ENCODE measurements at regions not wholly inside any gene's neighbourhood (a gene's known extent, or its start where the extent isn't known, plus 50 kb on each side); places are given as distances from the start of the nearest gene placed in this dataset.

DNA sequence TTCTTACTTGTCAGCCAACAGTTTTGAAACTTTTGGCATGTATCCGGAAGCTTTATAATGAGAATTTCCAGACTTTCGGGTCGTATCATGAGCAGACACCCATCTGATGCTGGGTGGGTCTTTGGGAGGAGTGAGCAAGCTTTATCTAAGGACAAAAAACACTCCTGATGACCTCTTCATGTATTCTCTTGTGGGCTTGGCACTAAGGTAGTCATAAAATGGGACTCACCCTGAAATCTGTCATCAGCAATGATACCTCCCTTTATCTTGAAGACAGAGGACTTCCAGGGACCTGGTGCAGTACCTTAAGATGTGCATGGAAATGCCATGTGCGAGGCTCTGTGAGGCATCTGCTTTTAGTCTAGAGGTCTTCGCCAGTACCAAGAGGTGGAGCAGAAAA lies 346.3 kb upstream of the PPARGC1A start:
- TF ChIP-seq, protein P1, sequence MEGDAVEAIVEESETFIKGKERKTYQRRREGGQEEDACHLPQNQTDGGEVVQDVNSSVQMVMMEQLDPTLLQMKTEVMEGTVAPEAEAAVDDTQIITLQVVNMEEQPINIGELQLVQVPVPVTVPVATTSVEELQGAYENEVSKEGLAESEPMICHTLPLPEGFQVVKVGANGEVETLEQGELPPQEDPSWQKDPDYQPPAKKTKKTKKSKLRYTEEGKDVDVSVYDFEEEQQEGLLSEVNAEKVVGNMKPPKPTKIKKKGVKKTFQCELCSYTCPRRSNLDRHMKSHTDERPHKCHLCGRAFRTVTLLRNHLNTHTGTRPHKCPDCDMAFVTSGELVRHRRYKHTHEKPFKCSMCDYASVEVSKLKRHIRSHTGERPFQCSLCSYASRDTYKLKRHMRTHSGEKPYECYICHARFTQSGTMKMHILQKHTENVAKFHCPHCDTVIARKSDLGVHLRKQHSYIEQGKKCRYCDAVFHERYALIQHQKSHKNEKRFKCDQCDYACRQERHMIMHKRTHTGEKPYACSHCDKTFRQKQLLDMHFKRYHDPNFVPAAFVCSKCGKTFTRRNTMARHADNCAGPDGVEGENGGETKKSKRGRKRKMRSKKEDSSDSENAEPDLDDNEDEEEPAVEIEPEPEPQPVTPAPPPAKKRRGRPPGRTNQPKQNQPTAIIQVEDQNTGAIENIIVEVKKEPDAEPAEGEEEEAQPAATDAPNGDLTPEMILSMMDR (IDR thresholded peaks at IDR 0.05; ENCODE audit: low read depth, low read length): no peak
- H3K4me3 ChIP-seq (replicated peaks in 1 of 2; ENCODE audit: low read depth in 2 of 2, low read length in 2 of 2): no peak overlapping the region
- DNase-seq (ENCODE audit: low read depth in 2 of 2): no peak

DNA sequence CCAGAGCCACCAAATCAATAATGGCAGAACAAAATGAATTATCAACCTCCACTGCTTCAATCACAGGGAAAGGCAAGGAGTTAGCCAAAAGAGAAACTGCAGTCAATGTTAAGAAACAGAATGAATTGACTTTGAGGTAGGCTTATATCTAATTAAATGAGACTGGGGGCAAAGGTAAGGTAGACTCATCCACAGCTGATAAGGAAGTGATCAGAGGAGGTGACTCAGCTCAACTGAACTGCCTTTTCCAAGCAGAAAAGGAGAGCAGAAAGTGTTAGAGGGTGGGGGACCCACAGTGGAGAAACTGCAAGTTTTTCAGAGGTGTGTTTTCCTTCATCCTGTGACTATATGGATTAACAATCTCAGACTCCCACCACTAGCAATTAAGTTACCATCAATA lies 345.8 kb upstream of the PPARGC1A start:
- no peak overlapping the region for H3K4me3 ChIP-seq (replicated peaks in 1 of 2; ENCODE audit: low read depth in 2 of 2, low read length in 2 of 2)
- TF ChIP-seq, protein P1 (IDR thresholded peaks at IDR 0.05; ENCODE audit: low read depth, low read length): no peak
- DNase-seq (ENCODE audit: low read depth in 2 of 2): no peak

DNA sequence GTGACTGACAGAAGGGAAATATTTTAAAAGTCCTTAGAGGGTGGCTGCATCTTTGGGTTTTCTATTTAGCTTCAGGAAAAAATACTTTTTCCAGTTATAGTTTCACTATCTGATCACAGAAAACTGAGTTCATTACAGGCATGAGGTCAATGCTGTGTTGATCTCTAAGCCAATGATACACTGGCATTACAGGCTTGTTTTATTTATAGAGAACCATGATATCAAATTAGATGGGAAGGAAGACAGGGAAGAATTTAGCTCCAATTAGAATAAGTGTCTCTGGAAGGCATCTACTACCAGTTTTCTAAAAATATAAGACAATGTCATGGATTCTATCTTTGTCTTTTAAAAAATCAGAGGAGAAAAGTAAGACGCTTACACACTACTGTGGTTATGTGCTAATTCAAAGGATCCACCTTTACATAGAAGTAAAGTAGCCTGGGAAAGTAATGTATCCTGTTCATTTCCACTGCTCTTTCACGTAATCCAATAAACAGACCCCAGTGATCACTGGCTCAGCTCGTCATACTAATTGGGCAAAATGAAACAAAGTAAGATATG lies 344.5 kb upstream of the PPARGC1A start:
- TF ChIP-seq, protein P1 (IDR thresholded peaks at IDR 0.05; ENCODE audit: low read depth, low read length): no peak
- DNase-seq (ENCODE audit: low read depth in 2 of 2): no peak

DNA sequence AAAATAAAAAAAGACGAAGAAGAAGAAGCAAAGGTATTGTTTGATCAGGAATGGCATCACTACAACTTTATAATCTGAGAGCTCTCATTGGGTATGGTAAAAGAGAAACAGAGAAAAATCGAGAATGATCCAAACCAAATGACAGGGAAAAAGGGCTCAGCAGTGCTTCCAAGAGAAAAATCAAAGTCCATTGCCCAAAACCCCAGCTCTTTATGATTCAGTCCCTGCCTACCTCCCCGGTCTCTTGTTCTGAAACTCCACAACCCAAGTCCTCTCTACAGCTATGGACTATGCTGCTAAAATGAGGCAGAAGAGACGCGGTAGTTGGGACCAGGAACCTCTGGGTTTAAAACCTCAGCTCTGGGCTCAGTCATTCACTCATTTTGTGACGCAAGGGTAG lies 341.1 kb upstream of the PPARGC1A start:
- H3K4me3 ChIP-seq (replicated peaks in 1 of 2; ENCODE audit: low read depth in 2 of 2, low read length in 2 of 2): no peak overlapping the region
- TF ChIP-seq, protein P1 (IDR thresholded peaks at IDR 0.05; ENCODE audit: low read depth, low read length): no peak

More for the DNA sequence above, 344.5 kb upstream of the PPARGC1A start:
- H3K4me3 ChIP-seq (replicated peaks in 1 of 2; ENCODE audit: low read depth in 2 of 2, low read length in 2 of 2): no peak overlapping the region

DNA sequence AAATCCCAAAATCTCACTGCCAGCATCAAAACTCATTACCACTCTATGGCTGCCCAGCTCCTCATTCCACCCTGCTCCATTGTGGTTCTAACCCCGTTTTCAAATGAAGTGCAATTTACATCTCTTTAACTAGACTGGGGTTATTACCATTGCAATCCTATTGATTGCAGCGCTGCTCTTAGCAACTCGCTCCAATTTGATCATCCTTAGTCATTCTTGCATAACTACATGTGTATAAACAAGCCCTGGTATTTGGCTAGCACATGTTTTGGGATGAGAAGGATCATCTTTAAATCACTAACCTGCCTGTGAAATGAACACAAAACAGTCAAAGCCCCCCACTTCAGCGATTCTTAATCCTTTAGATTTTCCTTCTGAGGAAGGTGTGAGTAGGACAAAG lies 340.1 kb upstream of the PPARGC1A start:
- TF ChIP-seq, protein P1 (IDR thresholded peaks at IDR 0.05; ENCODE audit: low read depth, low read length): no peak
- DNase-seq (ENCODE audit: low read depth in 2 of 2): peak in 1 of 2 donors; percentile 74
- H3K4me3 ChIP-seq (replicated peaks in 1 of 2; ENCODE audit: low read depth in 2 of 2, low read length in 2 of 2): no peak overlapping the region

More for the DNA sequence above, 341.1 kb upstream of the PPARGC1A start:
- DNase-seq (ENCODE audit: low read depth in 2 of 2): no peak

DNA sequence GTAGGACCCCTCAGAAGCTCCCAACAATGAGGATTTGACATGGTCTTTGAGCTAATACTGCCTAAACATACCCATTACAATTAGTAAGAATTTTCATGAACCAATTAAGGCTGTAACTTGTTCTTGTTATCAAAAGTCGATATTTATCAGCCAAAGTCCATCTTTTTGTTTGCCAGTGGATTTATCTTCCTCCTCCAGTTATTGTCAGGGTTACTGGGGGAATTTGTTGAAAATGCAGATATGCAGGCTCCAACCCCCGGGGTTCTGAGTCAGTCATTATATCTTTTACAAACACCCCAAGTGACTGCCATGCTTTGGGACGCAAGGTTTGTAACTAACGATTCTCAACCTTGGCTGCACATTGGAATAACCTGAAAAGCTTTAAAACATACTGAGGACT lies 338.8 kb upstream of the PPARGC1A start:
- TF ChIP-seq, protein P1 (IDR thresholded peaks at IDR 0.05; ENCODE audit: low read depth, low read length): no peak

DNA sequence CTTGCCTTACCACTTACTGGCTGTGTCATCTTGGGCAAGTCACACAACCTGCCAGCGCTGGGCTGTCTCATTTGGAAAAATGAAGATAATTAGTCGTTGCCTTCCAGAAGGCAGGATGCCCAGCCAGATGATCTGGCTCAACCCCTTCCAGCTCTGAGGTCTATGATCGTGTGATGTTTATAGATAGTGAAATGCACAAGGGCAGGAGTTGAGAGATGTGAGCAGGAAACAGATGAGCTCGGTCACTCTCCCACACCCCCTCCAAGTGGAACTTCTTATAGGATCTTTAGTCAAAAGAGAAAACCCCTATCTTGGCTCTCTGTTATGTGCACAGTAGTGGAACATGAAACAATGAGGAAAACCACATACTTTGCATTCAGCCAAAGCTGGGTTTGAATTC lies 336.8 kb upstream of the PPARGC1A start:
- TF ChIP-seq, protein P1 (IDR thresholded peaks at IDR 0.05; ENCODE audit: low read depth, low read length): no peak
- H3K4me3 ChIP-seq (replicated peaks in 1 of 2; ENCODE audit: low read depth in 2 of 2, low read length in 2 of 2): no peak overlapping the region
- peak in 1 of 2 donors; percentile 17 for DNase-seq (ENCODE audit: low read depth in 2 of 2)

More for the DNA sequence above, 338.8 kb upstream of the PPARGC1A start:
- H3K4me3 ChIP-seq (replicated peaks in 1 of 2; ENCODE audit: low read depth in 2 of 2, low read length in 2 of 2): no peak overlapping the region
- DNase-seq (ENCODE audit: low read depth in 2 of 2): no peak

Data from cardiac fibroblast (primary cell).